Adrenal gland (tissue), 5 donors: ENCODE measurements at regions not wholly inside any gene's neighbourhood (a gene's known extent, or its start where the extent isn't known, plus 50 kb on each side); places are given as distances from the start of the nearest gene placed in this dataset.

Experiments
- POLR2A ChIP-seq, 2 donors: fragments of 450-650 bp; IDR thresholded peaks; one replicate each; pipeline ENCODE4 v1.6.1; 2017; ENCODE audit warnings: antibody characterized with exemption in 2 of 2, mild to moderate bottlenecking in 2 of 2, moderate library complexity in 1 of 2
- TF ChIP-seq, protein P1 (sequence below), 6 experiments: fragments of 450-650 bp in 4 of 6; fragments of 200-600 bp in 2 of 6; sonication (generic) in 1 of 6; IDR thresholded peaks; 1 replicate in 5 of 6; 2 replicates in 1 of 6; pipeline versions ENCODE4 v1.5.1 to v1.8.0; 2016 to 2021; ENCODE audit warnings: antibody characterized with exemption in 6 of 6, mild to moderate bottlenecking in 2 of 6, moderate library complexity in 1 of 6
- donor health status: DM: no; HTN: no; CAD: no.

DNA sequence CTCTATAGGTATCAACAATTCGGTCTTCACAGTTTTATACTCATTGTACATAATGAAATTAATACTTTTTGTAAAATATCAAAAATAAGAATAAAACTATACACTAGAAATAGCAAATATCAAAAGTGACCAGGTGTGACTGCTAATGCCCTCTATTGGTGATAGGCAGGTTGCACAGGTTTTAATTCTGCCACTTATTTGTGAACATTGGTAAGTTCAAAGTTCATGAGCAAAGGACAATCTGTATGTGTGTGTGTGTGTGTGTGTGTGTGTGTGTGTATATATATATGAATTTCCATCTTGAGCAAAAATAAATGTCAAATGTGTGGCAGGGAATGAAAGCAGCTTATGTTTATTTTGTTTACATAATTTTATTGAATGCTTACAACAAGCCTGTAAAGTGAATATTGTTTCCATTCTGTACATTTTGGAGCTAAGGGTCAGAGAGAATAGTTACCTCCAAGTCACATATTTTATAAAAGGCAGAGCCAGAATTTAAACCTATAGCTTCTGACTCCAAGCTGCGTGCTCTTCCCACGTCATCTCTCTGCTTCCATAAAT, 537.4 kb downstream of the CPS1 start:
- TF ChIP-seq, protein P1, sequence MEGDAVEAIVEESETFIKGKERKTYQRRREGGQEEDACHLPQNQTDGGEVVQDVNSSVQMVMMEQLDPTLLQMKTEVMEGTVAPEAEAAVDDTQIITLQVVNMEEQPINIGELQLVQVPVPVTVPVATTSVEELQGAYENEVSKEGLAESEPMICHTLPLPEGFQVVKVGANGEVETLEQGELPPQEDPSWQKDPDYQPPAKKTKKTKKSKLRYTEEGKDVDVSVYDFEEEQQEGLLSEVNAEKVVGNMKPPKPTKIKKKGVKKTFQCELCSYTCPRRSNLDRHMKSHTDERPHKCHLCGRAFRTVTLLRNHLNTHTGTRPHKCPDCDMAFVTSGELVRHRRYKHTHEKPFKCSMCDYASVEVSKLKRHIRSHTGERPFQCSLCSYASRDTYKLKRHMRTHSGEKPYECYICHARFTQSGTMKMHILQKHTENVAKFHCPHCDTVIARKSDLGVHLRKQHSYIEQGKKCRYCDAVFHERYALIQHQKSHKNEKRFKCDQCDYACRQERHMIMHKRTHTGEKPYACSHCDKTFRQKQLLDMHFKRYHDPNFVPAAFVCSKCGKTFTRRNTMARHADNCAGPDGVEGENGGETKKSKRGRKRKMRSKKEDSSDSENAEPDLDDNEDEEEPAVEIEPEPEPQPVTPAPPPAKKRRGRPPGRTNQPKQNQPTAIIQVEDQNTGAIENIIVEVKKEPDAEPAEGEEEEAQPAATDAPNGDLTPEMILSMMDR (IDR thresholded peaks at IDR 0.05), result peak in 1 of 6 experiments; percentile 24
- TF ChIP-seq POLR2A (IDR thresholded peaks at IDR 0.05), result no peak
